Mesothelial cell of epicardium (in vitro differentiated cells): ENCODE measurements at regions not wholly inside any gene's neighbourhood (a gene's known extent, or its start where the extent isn't known, plus 50 kb on each side); places are given as distances from the start of the nearest gene placed in this dataset.

ENCODE experiments used
- DNase-seq, 2 experiments: peaks; one replicate each; pipeline ENCODE4 v3.0.0; 2021; ENCODE audit warnings: low spot score in 2 of 2; ENCODE audit not compliant: unreplicated experiment in 2 of 2
- H3K27ac Mint-ChIP-seq: 2 replicates; pipeline ENCODE4 v1.8.0; 2021; ENCODE audit warnings: mixed read lengths
- H3K27me3 Mint-ChIP-seq: 2 replicates; pipeline ENCODE4 v1.8.0; 2021; ENCODE audit warnings: low read depth, mixed read lengths
- H3K36me3 Mint-ChIP-seq: 2 replicates; pipeline ENCODE4 v1.8.0; 2021; ENCODE audit warnings: mixed read lengths
- H3K4me1 Mint-ChIP-seq: 2 replicates; pipeline ENCODE4 v1.8.0; 2021; ENCODE audit warnings: mixed read lengths
- H3K4me3 Mint-ChIP-seq: 2 replicates; pipeline ENCODE4 v1.8.0; 2021; ENCODE audit warnings: mild to moderate bottlenecking, moderate library complexity, mixed read lengths
- H3K9me3 Mint-ChIP-seq: 2 replicates; pipeline ENCODE4 v1.8.0; 2021; ENCODE audit warnings: mixed read lengths
- TF ChIP-seq, protein P1 (sequence below): fragments of 200-600 bp; sonication (generic); IDR thresholded peaks from one replicate; pipeline ENCODE4 v1.5.0; 2021; ENCODE audit warnings: antibody characterized with exemption; ENCODE audit not compliant: unreplicated experiment

DNA sequence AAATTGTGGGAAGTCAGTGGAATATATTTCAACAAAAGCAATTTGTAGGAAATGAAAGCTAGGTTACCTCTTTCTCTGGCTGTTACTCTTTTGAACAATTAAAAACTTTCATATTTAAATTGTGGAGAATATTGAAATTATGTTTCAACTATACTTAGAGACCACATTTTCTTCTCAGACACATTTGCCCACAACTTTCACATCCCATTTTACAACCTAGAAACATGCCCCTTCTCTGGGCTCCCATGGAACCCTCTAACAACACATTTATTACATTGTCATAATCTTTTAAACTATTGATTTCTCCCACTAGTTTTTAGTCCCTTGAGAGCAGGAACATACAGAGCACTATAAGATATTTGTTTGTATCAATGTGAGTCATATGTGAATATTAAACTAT, 211.7 kb upstream of the TTC14 start:
- no peaks in the 10 kb centered on the region for H3K9me3 Mint-ChIP-seq
- TF ChIP-seq, protein P1, sequence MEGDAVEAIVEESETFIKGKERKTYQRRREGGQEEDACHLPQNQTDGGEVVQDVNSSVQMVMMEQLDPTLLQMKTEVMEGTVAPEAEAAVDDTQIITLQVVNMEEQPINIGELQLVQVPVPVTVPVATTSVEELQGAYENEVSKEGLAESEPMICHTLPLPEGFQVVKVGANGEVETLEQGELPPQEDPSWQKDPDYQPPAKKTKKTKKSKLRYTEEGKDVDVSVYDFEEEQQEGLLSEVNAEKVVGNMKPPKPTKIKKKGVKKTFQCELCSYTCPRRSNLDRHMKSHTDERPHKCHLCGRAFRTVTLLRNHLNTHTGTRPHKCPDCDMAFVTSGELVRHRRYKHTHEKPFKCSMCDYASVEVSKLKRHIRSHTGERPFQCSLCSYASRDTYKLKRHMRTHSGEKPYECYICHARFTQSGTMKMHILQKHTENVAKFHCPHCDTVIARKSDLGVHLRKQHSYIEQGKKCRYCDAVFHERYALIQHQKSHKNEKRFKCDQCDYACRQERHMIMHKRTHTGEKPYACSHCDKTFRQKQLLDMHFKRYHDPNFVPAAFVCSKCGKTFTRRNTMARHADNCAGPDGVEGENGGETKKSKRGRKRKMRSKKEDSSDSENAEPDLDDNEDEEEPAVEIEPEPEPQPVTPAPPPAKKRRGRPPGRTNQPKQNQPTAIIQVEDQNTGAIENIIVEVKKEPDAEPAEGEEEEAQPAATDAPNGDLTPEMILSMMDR: no peak
- no peak overlapping the region for H3K4me3 Mint-ChIP-seq
- no peaks in the 10 kb centered on the region for H3K36me3 Mint-ChIP-seq
- no peak for DNase-seq
- H3K27me3 Mint-ChIP-seq: peaks cover 5% of the 10 kb centered on the region
- H3K4me1 Mint-ChIP-seq: no peaks in the 10 kb centered on the region
- H3K27ac Mint-ChIP-seq: no peak overlapping the region

DNA sequence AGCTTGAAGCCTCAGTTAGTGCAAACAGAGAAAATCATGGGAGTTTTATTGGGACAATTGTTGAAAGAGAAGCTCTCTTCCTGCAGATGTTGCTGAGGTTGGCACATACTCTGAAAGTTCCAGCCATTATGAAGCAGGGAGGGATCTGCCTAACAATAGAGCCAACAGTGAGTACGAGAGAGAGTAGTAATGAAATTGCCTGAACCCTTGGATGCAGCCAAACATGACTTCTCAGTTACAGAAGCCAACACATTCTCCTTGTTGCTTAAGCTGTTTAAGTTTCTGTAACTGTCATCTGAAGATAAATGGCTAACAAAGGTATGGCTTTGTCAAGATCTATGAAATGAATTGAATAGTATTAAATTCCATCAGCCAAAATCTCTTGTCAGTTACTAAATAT, 211.0 kb upstream of the TTC14 start:
- no peaks in the 10 kb centered on the region for H3K4me1 Mint-ChIP-seq
- H3K27ac Mint-ChIP-seq: no peak overlapping the region
- peaks cover 6% of the 10 kb centered on the region for H3K27me3 Mint-ChIP-seq
- no peaks in the 10 kb centered on the region for H3K36me3 Mint-ChIP-seq
- no peak overlapping the region for H3K4me3 Mint-ChIP-seq
- TF ChIP-seq, protein P1: no peak
- no peak for DNase-seq
- no peaks in the 10 kb centered on the region for H3K9me3 Mint-ChIP-seq

DNA sequence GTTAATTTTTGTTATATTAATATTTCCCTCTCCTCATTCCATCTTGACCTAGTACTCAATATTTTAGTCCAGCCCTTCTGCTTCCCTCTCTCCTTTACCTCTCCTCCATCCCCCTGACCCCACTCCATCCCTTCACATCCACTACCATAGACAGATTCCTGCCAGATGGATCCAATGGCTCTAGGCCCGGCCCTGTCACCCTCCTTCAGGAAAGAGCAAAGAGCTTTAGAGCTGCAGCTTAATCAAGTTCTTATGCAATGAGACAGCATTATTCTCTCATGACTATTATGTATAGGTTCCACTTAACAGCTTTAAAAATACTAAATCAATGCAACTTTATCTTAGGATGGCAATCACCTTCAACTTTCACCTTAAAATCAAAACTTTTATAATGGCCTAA, 200.7 kb upstream of the TTC14 start:
- H3K36me3 Mint-ChIP-seq: no peaks in the 10 kb centered on the region
- H3K27ac Mint-ChIP-seq: no peak overlapping the region
- DNase-seq: no peak
- no peaks in the 10 kb centered on the region for H3K9me3 Mint-ChIP-seq
- H3K27me3 Mint-ChIP-seq: peaks cover 17% of the 10 kb centered on the region
- H3K4me1 Mint-ChIP-seq: no peaks in the 10 kb centered on the region
- H3K4me3 Mint-ChIP-seq: no peak overlapping the region
- TF ChIP-seq, protein P1: no peak

DNA sequence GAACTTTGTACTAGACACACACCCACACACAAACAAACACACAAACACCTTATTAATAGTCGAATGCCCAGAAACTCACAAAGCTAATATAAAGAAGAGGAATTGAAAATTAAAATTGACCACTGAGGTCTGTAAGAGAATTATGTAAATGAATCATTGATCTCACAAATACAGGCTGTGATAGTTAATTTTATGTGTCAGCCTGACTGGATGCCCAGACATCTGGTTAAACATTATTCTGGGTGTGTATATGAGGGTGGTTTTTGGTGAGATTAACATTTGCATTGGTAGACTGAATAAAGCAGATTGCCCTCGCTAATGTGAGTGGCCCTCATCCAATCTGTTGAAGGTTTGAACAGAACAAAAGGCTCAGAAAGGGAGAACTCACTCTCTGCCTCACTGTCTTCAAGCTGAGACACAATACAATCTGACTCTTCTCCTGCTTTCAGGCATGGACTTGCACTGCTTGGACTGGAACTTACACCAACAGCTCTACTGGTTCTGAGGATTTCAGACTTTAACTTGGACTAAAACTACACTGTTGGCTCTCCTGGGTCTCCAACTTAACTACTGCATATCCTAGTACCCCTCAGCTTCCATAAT, 199.4 kb upstream of the TTC14 start:
- Mint-ChIP-seq H3K27ac (no peak overlapping the region), H3K4me3 (no peak overlapping the region), H3K36me3 (no peaks in the 10 kb centered on the region), H3K4me1 (no peaks in the 10 kb centered on the region), H3K27me3 (peaks cover 7% of the 10 kb centered on the region), H3K9me3 (no peaks in the 10 kb centered on the region)
- TF ChIP-seq, protein P1: no peak
- DNase-seq: no peak

DNA sequence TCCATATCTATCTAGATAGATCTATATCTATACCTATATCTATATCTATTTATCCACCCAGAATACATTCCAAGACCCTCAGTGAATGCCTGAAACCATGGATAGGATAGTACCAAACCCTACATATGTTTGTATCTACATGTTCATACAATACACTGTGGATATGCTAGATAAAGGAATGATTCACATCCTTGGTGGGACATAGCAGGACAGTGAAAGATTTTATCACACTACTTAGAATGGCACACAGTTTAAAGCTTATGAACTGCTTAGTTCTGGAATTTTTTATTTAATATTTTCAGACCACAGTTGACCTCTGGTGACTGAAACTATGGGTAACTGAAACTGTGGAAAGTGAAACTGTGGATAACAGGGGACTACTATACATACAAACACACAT, 198.8 kb upstream of the TTC14 start:
- peaks cover 3% of the 10 kb centered on the region for H3K27me3 Mint-ChIP-seq
- H3K4me1 Mint-ChIP-seq: no peaks in the 10 kb centered on the region
- no peaks in the 10 kb centered on the region for H3K9me3 Mint-ChIP-seq
- H3K36me3 Mint-ChIP-seq: no peaks in the 10 kb centered on the region
- no peak for DNase-seq
- no peak overlapping the region for H3K27ac Mint-ChIP-seq
- no peak overlapping the region for H3K4me3 Mint-ChIP-seq
- TF ChIP-seq, protein P1: no peak

DNA sequence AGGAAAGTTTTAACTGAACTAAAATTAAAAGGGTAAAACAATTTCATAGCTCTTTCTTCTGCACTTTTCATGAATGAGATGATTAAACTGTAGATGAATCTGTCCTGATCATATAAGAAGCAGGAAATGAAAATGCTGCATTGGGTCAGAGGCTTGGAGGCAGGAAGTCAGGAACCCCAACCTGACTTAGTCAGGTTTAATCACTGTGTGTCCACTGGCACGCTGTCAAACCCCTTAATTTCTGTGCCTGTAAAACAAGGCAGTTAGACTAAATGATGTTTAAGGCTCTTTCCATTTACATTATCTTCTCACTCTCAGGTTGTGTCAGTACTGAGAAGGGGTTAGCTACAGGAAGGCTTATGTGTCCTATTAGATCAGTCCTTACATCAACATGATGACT, 193.3 kb upstream of the TTC14 start:
- no peak for DNase-seq
- H3K4me1 Mint-ChIP-seq: no peaks in the 10 kb centered on the region
- H3K4me3 Mint-ChIP-seq: no peak overlapping the region
- no peak overlapping the region for H3K27ac Mint-ChIP-seq
- H3K9me3 Mint-ChIP-seq: no peaks in the 10 kb centered on the region
- peaks cover 14% of the 10 kb centered on the region for H3K27me3 Mint-ChIP-seq
- TF ChIP-seq, protein P1: no peak
- H3K36me3 Mint-ChIP-seq: no peaks in the 10 kb centered on the region
